ENCODE measurements at regions not wholly inside any gene's neighbourhood (a gene's known extent, or its start where the extent isn't known, plus 50 kb on each side); places are given as distances from the start of the nearest gene placed in this dataset.

DNA sequence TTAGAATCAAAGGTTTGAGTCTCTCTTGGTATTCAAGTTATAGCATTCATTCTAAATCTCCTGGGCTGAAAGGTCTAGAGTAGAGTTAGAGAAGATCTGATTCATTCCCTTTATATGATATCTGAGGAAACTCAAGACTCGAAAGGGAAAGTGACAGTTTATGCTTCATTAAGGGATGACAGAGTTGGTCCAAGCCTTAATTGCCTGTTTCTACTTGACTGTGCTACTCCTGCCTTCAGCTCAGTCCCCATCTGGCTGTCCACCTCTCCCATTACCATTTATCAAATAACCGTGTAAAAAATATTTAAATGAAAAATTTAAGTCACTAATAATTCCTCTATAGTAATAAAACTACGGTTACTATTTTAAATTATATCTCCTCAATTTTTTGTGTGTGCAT is 537.1 kb upstream of the MEX3C start:
- DNase-seq: no peak

DNA sequence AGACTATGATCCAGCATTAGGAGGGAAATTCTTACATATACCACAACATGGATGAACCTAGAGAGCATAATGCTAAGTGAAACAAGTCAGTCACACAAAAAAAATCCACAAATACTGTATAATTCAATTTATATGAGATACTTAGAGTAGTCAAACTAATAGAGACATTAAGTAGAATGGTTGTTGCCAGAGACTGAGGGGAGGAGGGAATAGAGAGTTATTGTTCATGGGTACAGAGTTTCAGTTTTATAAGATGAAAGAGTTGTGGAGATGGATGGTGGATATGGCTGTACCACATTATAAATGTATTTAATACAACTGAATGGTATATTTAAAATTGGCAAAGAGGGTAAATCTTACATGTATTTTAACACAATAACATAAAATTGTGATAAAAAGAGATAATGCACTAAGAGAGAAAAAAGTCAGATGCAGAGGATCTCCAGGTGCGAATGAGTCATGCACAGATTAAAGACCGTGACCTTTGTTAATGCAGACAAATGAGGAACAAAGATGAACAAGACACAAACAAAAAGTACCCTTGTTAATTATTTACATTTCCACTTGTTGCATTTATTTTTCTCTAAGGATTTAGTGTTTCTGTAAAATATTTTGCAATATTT is 541.7 kb upstream of the MEX3C start:
- no peak for DNase-seq

GRCh38 chr18:51751901-51752300 is 554.4 kb upstream of the MEX3C start:
- no peak for DNase-seq

DNA sequence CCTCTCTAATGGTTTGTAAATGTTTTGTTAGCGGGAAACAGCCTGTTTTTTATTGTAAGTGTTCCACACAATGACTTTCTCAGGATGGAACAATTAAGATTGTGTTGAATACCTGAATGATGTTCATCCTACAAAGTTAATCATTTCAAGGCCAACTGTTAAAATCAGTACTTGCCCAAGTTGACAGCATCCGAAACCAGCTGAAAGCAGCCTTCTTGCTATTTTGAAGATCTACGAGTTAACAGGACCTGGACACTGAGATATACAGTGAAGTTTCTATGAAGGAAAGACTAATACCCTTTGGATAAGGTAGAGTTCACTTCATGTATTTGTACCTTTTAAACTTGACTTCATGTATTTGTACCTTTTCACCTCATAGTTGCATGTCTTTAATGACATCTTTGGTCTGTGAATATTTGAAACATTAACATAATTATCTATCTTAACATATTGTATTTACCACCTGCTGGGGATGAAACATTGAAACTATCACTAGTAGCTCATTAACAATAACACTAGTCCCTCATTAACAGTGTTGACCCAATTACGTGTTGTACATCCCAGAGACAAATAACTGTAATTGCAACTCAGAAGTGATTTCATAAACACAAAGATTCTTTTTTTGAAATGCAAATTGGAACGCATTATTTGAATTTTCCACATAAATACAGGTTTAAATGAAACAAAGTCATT is 556.0 kb upstream of the MEX3C start:
- no peak for DNase-seq

DNA sequence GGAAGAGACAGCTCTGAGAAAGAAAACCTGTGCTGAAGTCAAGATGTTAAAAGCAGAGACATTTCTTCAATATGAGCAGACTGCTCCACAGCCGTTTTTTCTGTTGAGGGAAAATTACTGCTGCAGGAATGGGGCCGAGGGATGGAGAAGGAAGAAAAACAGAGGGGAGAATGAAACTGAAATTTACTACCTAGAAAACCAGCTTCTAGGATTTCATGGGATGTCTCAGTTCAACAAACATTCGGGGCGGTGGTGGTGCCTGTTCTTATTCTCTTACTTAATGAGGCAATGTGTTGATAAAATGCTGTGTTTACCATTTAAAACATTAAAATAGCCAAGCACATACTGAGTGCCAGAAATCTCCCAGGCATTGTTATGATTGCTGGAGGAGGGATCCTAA is 557.1 kb upstream of the MEX3C start:
- DNase-seq: no peak

GRCh38 chr18:51757255-51757924 is 559.9 kb upstream of the MEX3C start:
- DNase-seq: no peak

DNA sequence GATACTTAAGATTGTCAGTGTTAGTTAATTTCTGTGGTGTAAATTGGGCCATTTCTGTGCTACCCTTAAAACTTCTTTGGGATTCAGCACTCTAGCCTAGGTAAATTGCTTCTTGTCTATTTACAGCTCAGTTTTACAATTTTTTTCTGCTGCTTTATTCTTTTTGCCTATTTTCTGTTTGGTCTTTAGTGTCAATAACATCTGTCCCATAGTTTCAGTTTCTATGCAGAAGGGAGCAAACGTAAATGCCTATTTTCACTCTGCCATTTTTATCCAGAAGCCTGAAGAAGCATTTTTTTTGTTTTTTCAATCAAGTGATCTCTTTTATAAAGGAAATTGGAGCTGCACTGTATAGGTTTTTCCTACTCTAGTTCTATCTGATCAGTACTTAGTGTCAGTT is 564.9 kb upstream of the MEX3C start:
- no peak for DNase-seq

GRCh38 chr18:51765606-51766360 is 568.3 kb upstream of the MEX3C start:
- DNase-seq: no peak

DNA sequence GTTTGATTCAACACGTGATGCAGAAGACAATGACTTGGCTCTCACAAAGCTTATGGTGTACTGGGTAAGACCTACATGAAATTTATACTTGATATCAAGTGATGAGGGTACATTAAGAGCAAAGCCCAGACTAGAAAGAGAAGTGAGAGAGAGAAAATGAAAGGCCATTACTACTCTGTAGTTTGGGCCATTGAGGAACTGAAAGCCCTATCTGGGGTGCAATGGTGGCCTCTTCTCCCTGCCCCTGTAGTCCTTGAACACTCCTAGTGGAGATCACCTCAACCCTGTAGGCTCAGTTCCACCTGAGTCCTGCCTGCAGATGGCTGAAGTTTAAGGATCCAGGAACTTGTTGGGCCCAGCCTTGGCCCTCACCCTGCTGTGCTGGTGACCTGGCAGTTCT is 569.8 kb upstream of the MEX3C start:
- DNase-seq: no peak

DNA sequence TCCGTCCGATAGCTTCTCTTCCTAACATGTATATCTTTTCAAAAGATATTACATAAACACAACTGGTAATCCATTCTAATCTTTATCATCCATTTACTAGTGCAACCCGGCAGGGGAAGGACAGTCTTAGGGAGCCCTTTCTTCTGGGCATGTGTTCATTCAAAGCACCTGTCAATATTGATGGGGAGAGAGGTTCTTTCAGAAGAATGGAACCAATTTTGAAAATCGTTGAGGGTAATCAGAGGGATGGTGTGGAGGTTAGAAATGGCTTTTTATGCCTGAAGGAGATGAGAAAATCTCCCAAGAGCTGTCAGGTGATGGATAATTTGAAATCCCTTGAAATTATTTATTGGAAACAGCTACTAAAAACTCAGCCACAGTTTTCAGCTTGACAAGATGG is 561.9 kb upstream of the DCC start:
- no peak for DNase-seq

DNA sequence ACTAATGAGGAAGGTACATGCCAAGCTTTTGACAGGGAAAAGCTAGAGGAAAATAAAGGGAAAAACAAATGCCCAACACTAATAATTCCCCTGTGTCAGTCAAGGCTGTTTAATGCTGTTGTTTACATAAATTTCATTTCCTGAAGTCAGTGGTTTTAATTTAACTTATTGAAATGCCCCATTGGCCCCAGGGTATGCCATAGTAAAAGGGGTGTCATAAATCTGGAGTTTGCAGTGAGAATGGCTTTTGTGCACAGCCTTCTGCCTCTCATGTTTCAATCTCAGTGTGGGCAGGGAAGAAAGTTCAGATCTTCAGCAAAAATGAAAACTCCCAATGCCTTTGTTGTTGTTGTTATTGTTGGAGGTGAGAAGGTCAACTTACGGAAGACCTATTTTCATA is 550.1 kb upstream of the DCC start:
- no peak for DNase-seq

- no peak for DNase-seq
These were observed 538.5 kb upstream of the DCC start for GRCh38 chr18:51801514-51801913.

DNA sequence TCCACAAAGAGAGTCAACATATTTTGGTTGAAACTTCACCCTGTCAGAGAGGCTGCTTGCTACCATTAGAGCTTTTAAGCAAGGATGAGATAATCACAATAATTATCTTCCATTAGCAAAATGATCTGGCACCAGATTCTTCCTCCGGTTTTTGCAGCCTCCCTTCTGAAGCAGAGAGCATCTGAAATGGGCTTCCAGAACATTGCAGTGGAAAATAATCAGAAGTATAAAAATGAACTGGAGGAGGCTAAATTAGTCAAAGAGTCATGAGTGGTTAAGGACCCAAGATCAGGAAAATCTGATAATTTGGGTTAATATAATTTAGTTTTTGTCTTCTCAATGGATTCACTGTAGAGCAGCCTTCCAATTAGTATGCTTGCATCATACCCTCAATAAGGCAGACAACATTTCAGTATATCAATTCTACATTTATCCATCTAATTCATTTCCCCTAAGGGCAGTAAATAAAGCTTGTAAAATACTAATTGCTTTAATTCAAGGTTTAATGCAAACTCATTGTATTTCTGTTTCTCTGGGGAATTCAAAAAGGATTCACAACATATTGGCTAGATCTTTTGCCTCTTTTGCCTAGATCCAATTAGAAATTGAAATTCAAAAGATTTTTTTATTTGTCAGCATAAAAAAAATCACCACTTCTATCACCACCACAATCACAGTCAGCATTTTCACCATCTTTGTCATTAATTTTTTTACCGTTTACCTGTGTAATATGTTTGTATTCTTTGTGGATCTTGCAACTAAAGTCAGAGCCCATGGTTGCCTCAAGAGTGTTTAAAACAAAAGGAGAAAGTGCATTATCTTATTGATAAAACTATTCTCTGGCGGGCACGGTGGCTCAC is 537.2 kb upstream of the DCC start:
- no peak for DNase-seq

GRCh38 chr18:51807336-51807735 is 532.7 kb upstream of the DCC start:
- no peak for DNase-seq

DNA sequence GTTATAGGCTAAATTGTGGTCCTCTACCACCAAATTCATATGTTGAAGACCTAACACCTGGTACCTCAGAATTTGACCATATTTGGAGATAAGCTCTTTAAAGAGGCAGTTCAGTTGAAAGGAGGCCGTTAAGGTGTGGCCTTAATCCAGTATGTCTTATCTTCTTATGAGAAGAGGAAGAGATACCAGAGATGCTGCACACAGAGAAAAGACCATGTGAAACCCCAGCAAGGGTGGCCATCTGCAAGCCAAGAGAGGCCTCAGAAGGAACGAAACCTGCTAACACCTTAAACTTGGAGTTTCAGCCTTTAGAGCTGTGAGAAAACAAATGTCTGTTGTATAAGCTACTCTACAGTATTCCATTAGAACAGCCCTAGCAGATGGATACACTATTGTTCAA is 528.1 kb upstream of the DCC start:
- no peak for DNase-seq

- no peak for DNase-seq
These were observed 526.3 kb upstream of the DCC start for GRCh38 chr18:51813740-51814139.

DNA sequence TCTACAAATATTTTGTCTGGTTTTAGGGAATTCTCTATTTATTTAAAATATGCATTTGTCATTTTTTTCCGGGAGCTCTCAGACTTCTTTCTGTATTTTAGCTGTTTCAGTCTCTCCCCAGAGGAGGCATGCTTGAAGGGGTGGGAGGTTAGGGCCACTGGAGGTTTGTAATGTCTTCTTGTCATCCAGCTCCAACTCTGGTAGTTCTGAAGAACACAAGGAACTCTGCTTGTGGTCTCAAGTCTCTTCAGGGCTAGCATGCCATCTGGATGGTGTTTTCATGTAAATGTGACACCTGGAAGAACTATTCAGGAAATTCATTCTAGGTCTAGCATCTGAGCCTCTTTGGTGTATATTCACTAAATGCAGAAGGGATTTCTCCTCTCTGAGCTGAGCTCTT is 518.4 kb upstream of the DCC start:
- DNase-seq: no peak

- no peak for DNase-seq
These were observed 515.3 kb upstream of the DCC start for GRCh38 chr18:51824746-51825145.

DNA sequence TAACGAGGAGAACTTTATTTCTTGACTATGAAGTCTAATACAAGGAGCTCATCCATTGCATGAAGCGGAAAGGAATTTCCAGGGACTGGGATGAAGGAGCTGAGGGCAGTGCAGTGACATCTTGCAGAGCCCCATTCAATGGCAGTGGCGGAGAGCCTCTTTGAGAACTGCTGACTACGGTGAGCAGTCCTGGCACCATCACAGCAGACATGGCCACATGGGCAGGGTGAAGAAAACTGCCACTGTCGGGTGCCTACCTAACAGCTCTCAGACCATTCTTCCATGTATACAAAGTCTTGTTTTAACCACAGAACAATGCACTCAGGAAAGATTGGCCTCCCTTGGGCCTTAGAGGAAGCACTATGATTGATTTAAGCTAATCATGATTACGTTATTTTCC is 506.1 kb upstream of the DCC start:
- DNase-seq: no peak

- DNase-seq: no peak
These were observed 491.3 kb upstream of the DCC start for GRCh38 chr18:51848702-51849101.

GRCh38 chr18:51852681-51853080 is 487.3 kb upstream of the DCC start:
- DNase-seq: no peak

- DNase-seq: no peak
These were observed 482.0 kb upstream of the DCC start for GRCh38 chr18:51857989-51858388.

DNA sequence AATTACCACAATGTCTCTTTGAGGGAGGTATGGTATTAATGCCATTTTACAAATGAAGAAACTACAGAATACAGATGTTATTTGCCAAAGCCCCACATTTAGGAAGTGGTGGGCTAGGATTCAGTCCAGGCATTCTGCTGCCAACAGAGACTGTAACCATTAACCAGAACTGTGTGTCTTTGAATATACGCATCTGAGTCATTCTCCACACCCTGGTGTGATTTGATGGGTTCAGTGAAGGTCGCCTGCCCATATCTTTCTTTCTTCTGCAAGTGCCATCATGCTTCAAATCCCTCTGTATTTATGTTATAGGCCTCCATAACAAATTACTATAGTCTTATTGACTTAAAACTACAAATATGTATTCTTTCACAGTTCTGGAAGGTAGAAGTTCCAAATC is 479.0 kb upstream of the DCC start:
- no peak for DNase-seq

All from stimulated activated CD8-positive, alpha-beta memory T cell treated with anti-CD3 and anti-CD28 coated beads, Interleukin-4, amount 100 ng/mL, for 48 hours (primary cell).